Spleen (tissue), 7 donors: ENCODE measurements at regions not wholly inside any gene's neighbourhood (a gene's known extent, or its start where the extent isn't known, plus 50 kb on each side); places are given as distances from the start of the nearest gene placed in this dataset.

Experiments used
- CTCF ChIP-seq, 11 experiments: fragments of 200-600 bp in 7 of 11; fragments of 450-650 bp in 4 of 11; sonication (generic) in 4 of 11; IDR thresholded peaks in 8 of 11; conservative IDR thresholded peaks in 3 of 11; 1 replicate in 7 of 11; 2 replicates in 4 of 11; pipeline versions ENCODE4 v1.4.0 to v1.8.0; 2016 to 2021; ENCODE audit warnings: antibody characterized with exemption in 11 of 11, inconsistent platforms in 4 of 11, mild to moderate bottlenecking in 1 of 11
- POLR2A ChIP-seq, 3 donors: fragments of 450-650 bp; IDR thresholded peaks; one replicate each; pipeline ENCODE4 v1.5.1; 2017; ENCODE audit warnings: antibody characterized with exemption in 3 of 3, mild to moderate bottlenecking in 1 of 3
- POLR2AphosphoS5 ChIP-seq, 3 donors: sonication (generic); formaldehyde crosslinking; IDR thresholded peaks; one replicate each; pipeline ENCODE4 v1.5.1; 2017; ENCODE audit warnings: antibody characterized with exemption in 3 of 3
- donor health status: DM: no; HTN: no; CAD: no; lungs with moderate emphysema.
- donor health status: DM: no; HTN: no; CAD: no.
- donor health status: DM: no; HTN: no; CAD: no.

- TF ChIP-seq CTCF (IDR thresholded peaks at IDR 0.05 in 8 of 11, conservative IDR thresholded peaks at IDR 0.05 in 3 of 11) = no peak
- no peak for TF ChIP-seq POLR2A (IDR thresholded peaks at IDR 0.05)
- TF ChIP-seq POLR2AphosphoS5 (IDR thresholded peaks at IDR 0.05) = no peak
Measured at GRCh38 chr5:63128018-63128417, 549.4 kb downstream of the LRRC70 start.
